ENCODE measurements at regions not wholly inside any gene's neighbourhood (a gene's known extent, or its start where the extent isn't known, plus 50 kb on each side); places are given as distances from the start of the nearest gene placed in this dataset.
"Not testable (repeated sequence)": the region's sequence is repeated elsewhere in the genome, so short reads cannot be mapped to it uniquely, and the experiment has no call there.

- not testable (repeated sequence) for TF ChIP-seq POLR2A, CTCF, EP300 (IDR thresholded peaks at IDR 0.05)
Observed at GRCh38 chr5:20875726-20876125, 887.7 kb upstream of the CDH18 start.
